OCI-LY1 (cell line): ENCODE measurements at regions not wholly inside any gene's neighbourhood (a gene's known extent, or its start where the extent isn't known, plus 50 kb on each side); places are given as distances from the start of the nearest gene placed in this dataset.

ENCODE experiments used
- H2AFZ ChIP-seq: fragments of 200-600 bp; sonication (generic), shearing (Covaris generic); 2 replicates; pipeline ENCODE4 v1.6.0; 2014; ENCODE audit warnings: antibody characterized with exemption, mild to moderate bottlenecking, low read length
- H3F3A ChIP-seq: fragments of 200-600 bp; sonication (generic), shearing (Covaris generic); 2 replicates; pipeline ENCODE4 v1.6.0; 2014; ENCODE audit warnings: mild to moderate bottlenecking, antibody characterized with exemption, low read length, moderate library complexity; ENCODE audit not compliant: insufficient read depth
- H3K27ac ChIP-seq: fragments of 200-600 bp; sonication (generic); 2 replicates; pipeline ENCODE4 v1.5.1; 2014; ENCODE audit warnings: low read length, mixed run types, mild to moderate bottlenecking, low read depth; ENCODE audit not compliant: poor library complexity, severe bottlenecking
- H3K27me3 ChIP-seq: fragments of 200-600 bp; sonication (generic); 2 replicates; pipeline ENCODE4 v1.6.0; 2014; ENCODE audit warnings: antibody characterized with exemption, mild to moderate bottlenecking, low read length, moderate library complexity; ENCODE audit not compliant: insufficient read depth
- H3K36me3 ChIP-seq: fragments of 200-600 bp; sonication (generic); 2 replicates; pipeline ENCODE4 v1.6.1; 2014; ENCODE audit warnings: mild to moderate bottlenecking, antibody characterized with exemption, low read length, moderate library complexity, mixed read lengths; ENCODE audit not compliant: insufficient read depth
- H3K4me1 ChIP-seq: fragments of 200-600 bp; sonication (generic); 2 replicates; pipeline ENCODE4 v1.5.1; 2014; ENCODE audit warnings: mild to moderate bottlenecking, low read length, moderate library complexity; ENCODE audit not compliant: insufficient read depth, severe bottlenecking
- H3K4me2 ChIP-seq: fragments of 200-600 bp; sonication (generic), shearing (Covaris generic); 2 replicates; pipeline ENCODE4 v1.6.1; 2014; ENCODE audit warnings: low read length
- H3K4me3 ChIP-seq: fragments of 200-600 bp; sonication (generic); 2 replicates; pipeline ENCODE4 v1.5.1; 2014; ENCODE audit warnings: low read length, low read depth, mild to moderate bottlenecking, mixed read lengths; ENCODE audit not compliant: poor library complexity, severe bottlenecking
- H3K79me2 ChIP-seq: fragments of 200-600 bp; shearing (Covaris generic); 2 replicates; pipeline ENCODE4 v1.6.1; 2016; ENCODE audit warnings: mixed run types, low read length, mixed read lengths; ENCODE audit not compliant: insufficient read depth
- H3K9ac ChIP-seq: fragments of 200-600 bp; sonication (generic), shearing (Covaris generic); 2 replicates; pipeline ENCODE4 v1.6.1; 2014; ENCODE audit warnings: mild to moderate bottlenecking, low read length, mixed read lengths
- H3K9me2 ChIP-seq: fragments of 200-600 bp; sonication (generic), shearing (Covaris generic); 2 replicates; pipeline ENCODE4 v1.6.1; 2014; ENCODE audit warnings: low read depth, mild to moderate bottlenecking, low read length, mixed read lengths
- H3K9me3 ChIP-seq: fragments of 200-600 bp; shearing (Covaris generic); 2 replicates; pipeline ENCODE4 v1.6.1; 2014; ENCODE audit warnings: low read length, mixed read lengths
- H4K20me1 ChIP-seq: fragments of 200-600 bp; sonication (generic), shearing (Covaris generic); 2 replicates; pipeline ENCODE4 v1.6.0; 2016; ENCODE audit warnings: mild to moderate bottlenecking, low read length; ENCODE audit not compliant: insufficient read depth
- CTCF ChIP-seq: fragments of 200-600 bp; sonication (generic), shearing (Covaris generic); IDR thresholded peaks from 2 replicates; pipeline ENCODE4 v1.5.1; 2017; ENCODE audit warnings: mild to moderate bottlenecking, antibody characterized with exemption, low read length, moderate library complexity, mixed read lengths
- EZH2 ChIP-seq: fragments of 200-600 bp; sonication (generic), shearing (Covaris generic); IDR thresholded peaks from 2 replicates; pipeline ENCODE4 v1.8.0; 2017; ENCODE audit warnings: borderline replicate concordance, mixed run types, mild to moderate bottlenecking, antibody characterized with exemption, low read length, moderate library complexity, mixed read lengths

- no peak overlapping the region for H2AFZ ChIP-seq
- no peak overlapping the region for H3K9ac ChIP-seq
- no peak overlapping the region for H3K27ac ChIP-seq
- H4K20me1 ChIP-seq, result no peaks in the 10 kb centered on the region
- H3K79me2 ChIP-seq, result no peaks in the 10 kb centered on the region
- TF ChIP-seq CTCF, result no peak
- no peak for TF ChIP-seq EZH2
- H3K4me2 ChIP-seq, result no peak overlapping the region
- H3K36me3 ChIP-seq, result no peaks in the 10 kb centered on the region
- H3K4me3 ChIP-seq, result no peak overlapping the region
- H3F3A ChIP-seq, result no peaks in the 10 kb centered on the region
- H3K9me2 ChIP-seq, result no peaks in the 10 kb centered on the region
- no peaks in the 10 kb centered on the region for H3K9me3 ChIP-seq
- H3K27me3 ChIP-seq, result no peaks in the 10 kb centered on the region
- H3K4me1 ChIP-seq, result no peaks in the 10 kb centered on the region
These were observed 59.2 kb upstream of the FHL2 start for GRCh38 chr2:105458076-105458475.

GRCh38 chr2:105455488-105456003 lies 56.7 kb upstream of the FHL2 start:
- no peaks in the 10 kb centered on the region for H3K9me2 ChIP-seq
- H3F3A ChIP-seq, result no peaks in the 10 kb centered on the region
- no peak for TF ChIP-seq EZH2
- no peak for TF ChIP-seq CTCF
- no peaks in the 10 kb centered on the region for H3K36me3 ChIP-seq
- no peak overlapping the region for H3K27ac ChIP-seq
- no peaks in the 10 kb centered on the region for H3K9me3 ChIP-seq
- no peaks in the 10 kb centered on the region for H3K79me2 ChIP-seq
- H3K4me1 ChIP-seq, result no peaks in the 10 kb centered on the region
- H3K4me2 ChIP-seq, result no peak overlapping the region
- H2AFZ ChIP-seq, result no peak overlapping the region
- no peak overlapping the region for H3K9ac ChIP-seq
- no peaks in the 10 kb centered on the region for H3K27me3 ChIP-seq
- H3K4me3 ChIP-seq, result no peak overlapping the region
- H4K20me1 ChIP-seq, result no peaks in the 10 kb centered on the region

- Histone ChIP-seq H2AFZ (no peak overlapping the region), H3F3A (no peaks in the 10 kb centered on the region), H3K27ac (no peak overlapping the region), H3K27me3 (no peaks in the 10 kb centered on the region), H3K79me2 (no peaks in the 10 kb centered on the region), H3K9me2 (no peaks in the 10 kb centered on the region), H3K4me2 (no peak overlapping the region), H3K36me3 (no peaks in the 10 kb centered on the region), H4K20me1 (no peaks in the 10 kb centered on the region), H3K9me3 (no peaks in the 10 kb centered on the region), H3K9ac (no peak overlapping the region), H3K4me1 (no peaks in the 10 kb centered on the region), H3K4me3 (no peak overlapping the region)
- TF ChIP-seq CTCF (no peak; the same call in 1 of the 2 replicates), EZH2 (no peak)
These were observed 56.1 kb upstream of the FHL2 start for GRCh38 chr2:105454801-105455485.
